Activated B cell treated with CpG ODN at 0.5 μM for 24 hours (primary cell): ENCODE measurements at regions not wholly inside any gene's neighbourhood (a gene's known extent, or its start where the extent isn't known, plus 50 kb on each side); places are given as distances from the start of the nearest gene placed in this dataset.
"Not testable (repeated sequence)": the region's sequence is repeated elsewhere in the genome, so short reads cannot be mapped to it uniquely, and the experiment has no call there.

Experiments used
- ATAC-seq: fragments of 200-7000 bp; cut with Tn5 transposase; one replicate; pipeline ENCODE4 v1.10.0; 2021; ENCODE audit warnings: low read depth, mild to moderate bottlenecking, moderate library complexity
- CTCF ChIA-PET: fragments of 350-600 bp; sonication (Branson Sonifier 250); formaldehyde crosslinking; loops from one replicate; lab custom pipeline; 2021; ENCODE audit warnings: antibody characterized with exemption; lab: Charles Lee
- POLR2A ChIA-PET: fragments of 350-600 bp; sonication (Branson Sonifier 250); formaldehyde crosslinking; loops from one replicate; lab custom pipeline; 2021; ENCODE audit warnings: antibody characterized with exemption; lab: Charles Lee
- DNase-seq: peaks from one replicate; pipeline ENCODE4 v3.0.0; 2022
- H3K27ac Mint-ChIP-seq: one replicate; pipeline ENCODE4 v1.8.0; 2020; ENCODE audit warnings: mixed read lengths
- H3K27me3 Mint-ChIP-seq: one replicate; pipeline ENCODE4 v1.8.0; 2021; ENCODE audit warnings: mixed read lengths
- H3K36me3 Mint-ChIP-seq: one replicate; pipeline ENCODE4 v1.8.0; 2021; ENCODE audit warnings: low read depth, mixed read lengths
- H3K4me1 Mint-ChIP-seq: one replicate; pipeline ENCODE4 v1.8.0; 2021; ENCODE audit warnings: mixed read lengths
- H3K4me3 Mint-ChIP-seq: one replicate; pipeline ENCODE4 v1.8.0; 2020; ENCODE audit warnings: mild to moderate bottlenecking, mixed read lengths
- H3K9me3 Mint-ChIP-seq: one replicate; pipeline ENCODE4 v1.8.0; 2020; ENCODE audit warnings: mixed read lengths
- intact Hi-C: fragments of 100-400 bp; cut with micrococcal nuclease; formaldehyde crosslinking; loops from one replicate; pipeline ENCODE4 v1.15.1; 2024
- TF ChIP-seq, protein P1 (sequence below): fragments of 200-600 bp; IDR thresholded peaks from one replicate; pipeline ENCODE4 v1.8.0; 2022; ENCODE audit warnings: antibody characterized with exemption, mild to moderate bottlenecking

DNA sequence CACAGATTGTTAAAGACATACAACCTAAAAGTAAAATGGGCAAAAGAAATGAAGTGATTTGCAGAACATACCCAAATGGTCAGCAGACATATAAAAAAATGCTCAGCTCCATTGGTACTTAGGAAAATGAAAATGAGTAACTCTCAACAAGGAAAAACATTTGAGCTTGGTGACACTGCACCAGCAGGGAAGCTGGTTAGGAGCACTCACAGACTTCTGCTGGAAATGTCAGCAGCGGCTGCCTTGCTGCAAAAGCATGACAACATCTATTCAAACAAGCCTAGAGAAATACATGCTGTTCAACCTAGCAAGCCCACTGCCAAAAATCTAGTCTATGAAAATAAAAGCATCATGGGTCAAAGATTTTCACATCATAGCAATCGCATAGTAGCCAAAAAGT, 99.0 kb upstream of the FOXQ1 start:
- intact Hi-C loops: no loop called here
- Mint-ChIP-seq H3K9me3 (no peaks in the 10 kb centered on the region), H3K36me3 (no peaks in the 10 kb centered on the region), H3K27me3 (peaks cover 8% of the 10 kb centered on the region), H3K4me3 (no peak overlapping the region), H3K27ac (no peak overlapping the region), H3K4me1 (no peaks in the 10 kb centered on the region)
- ATAC-seq (no peak), DNase-seq (no peak)
- TF ChIP-seq, protein P1, sequence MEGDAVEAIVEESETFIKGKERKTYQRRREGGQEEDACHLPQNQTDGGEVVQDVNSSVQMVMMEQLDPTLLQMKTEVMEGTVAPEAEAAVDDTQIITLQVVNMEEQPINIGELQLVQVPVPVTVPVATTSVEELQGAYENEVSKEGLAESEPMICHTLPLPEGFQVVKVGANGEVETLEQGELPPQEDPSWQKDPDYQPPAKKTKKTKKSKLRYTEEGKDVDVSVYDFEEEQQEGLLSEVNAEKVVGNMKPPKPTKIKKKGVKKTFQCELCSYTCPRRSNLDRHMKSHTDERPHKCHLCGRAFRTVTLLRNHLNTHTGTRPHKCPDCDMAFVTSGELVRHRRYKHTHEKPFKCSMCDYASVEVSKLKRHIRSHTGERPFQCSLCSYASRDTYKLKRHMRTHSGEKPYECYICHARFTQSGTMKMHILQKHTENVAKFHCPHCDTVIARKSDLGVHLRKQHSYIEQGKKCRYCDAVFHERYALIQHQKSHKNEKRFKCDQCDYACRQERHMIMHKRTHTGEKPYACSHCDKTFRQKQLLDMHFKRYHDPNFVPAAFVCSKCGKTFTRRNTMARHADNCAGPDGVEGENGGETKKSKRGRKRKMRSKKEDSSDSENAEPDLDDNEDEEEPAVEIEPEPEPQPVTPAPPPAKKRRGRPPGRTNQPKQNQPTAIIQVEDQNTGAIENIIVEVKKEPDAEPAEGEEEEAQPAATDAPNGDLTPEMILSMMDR: no peak
- CTCF ChIA-PET: no interaction called here
- POLR2A ChIA-PET: no interaction called here

DNA sequence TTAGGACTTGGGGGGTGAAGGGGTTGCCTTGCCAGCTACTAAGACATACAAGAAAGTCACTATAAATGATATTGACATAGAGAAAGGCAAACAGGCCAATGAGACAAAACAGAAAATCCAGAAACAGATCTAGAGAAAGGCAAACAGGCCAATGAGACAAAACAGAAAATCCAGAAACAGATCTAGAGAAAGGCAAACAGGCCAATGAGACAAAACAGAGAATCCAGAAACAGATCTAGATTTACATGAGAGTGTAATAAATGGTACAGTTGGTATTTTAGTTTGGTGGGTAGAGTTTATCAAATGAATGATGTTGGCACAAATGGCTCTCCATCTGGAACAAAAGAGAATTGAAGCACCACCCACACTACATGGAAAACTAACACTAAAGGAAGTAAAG, 99.8 kb upstream of the FOXQ1 start:
- H3K9me3 Mint-ChIP-seq, POLR2A ChIA-PET, CTCF ChIA-PET, H3K4me1 Mint-ChIP-seq, intact Hi-C loops, DNase-seq, H3K36me3 Mint-ChIP-seq, H3K4me3 Mint-ChIP-seq, H3K27ac Mint-ChIP-seq, ATAC-seq: not testable (repeated sequence)
- peaks cover 11% of the 10 kb centered on the region for H3K27me3 Mint-ChIP-seq

DNA sequence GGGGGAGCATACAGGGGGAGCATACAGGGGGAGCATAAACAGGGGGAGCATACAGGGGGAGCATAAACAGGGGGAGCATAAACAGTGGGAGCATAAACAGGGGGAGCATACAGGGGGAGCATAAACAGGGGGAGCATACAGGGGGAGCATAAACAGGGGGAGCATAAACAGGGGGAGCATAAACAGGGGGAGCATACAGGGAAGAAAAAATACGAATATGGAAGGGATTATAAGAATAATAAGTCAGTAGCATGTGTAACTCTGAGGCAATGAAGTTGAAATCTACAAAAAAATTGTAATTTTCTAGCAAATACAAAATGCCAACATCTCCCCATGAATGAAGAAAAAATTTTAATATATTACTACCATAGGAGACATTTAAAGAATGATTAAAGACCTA, 101.3 kb upstream of the FOXQ1 start:
- intact Hi-C loops, H3K9me3 Mint-ChIP-seq, CTCF ChIA-PET, H3K4me1 Mint-ChIP-seq, H3K36me3 Mint-ChIP-seq, POLR2A ChIA-PET, H3K4me3 Mint-ChIP-seq, ATAC-seq, DNase-seq, H3K27ac Mint-ChIP-seq: not testable (repeated sequence)
- H3K27me3 Mint-ChIP-seq: peaks cover 16% of the 10 kb centered on the region

DNA sequence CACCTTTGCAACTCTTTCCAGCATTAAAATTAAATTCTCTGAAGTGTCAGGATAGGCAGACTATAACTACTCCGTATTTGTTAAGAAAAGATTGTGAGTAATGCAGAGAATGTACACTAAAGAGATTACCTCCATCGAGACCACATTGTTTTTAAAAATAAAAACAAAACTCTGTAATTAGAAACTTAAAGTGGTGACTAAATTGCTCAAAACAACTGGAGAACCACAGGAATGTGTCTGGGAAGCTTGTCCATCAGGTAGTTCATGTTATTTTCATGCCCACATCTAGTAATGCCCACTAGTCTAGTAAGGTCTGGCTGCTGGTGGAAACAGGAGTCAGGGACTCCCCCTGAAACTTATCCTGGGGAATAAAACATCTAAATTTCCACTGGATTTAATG, 103.0 kb upstream of the FOXQ1 start:
- no peak for DNase-seq
- no peak overlapping the region for H3K4me3 Mint-ChIP-seq
- no peak overlapping the region for H3K27ac Mint-ChIP-seq
- POLR2A ChIA-PET: no interaction called here
- peaks cover 16% of the 10 kb centered on the region for H3K27me3 Mint-ChIP-seq
- intact Hi-C loops: no loop called here
- no peaks in the 10 kb centered on the region for H3K4me1 Mint-ChIP-seq
- H3K9me3 Mint-ChIP-seq: no peaks in the 10 kb centered on the region
- H3K36me3 Mint-ChIP-seq: no peaks in the 10 kb centered on the region
- CTCF ChIA-PET: no interaction called here
- TF ChIP-seq, protein P1: no peak
- ATAC-seq: no peak

DNA sequence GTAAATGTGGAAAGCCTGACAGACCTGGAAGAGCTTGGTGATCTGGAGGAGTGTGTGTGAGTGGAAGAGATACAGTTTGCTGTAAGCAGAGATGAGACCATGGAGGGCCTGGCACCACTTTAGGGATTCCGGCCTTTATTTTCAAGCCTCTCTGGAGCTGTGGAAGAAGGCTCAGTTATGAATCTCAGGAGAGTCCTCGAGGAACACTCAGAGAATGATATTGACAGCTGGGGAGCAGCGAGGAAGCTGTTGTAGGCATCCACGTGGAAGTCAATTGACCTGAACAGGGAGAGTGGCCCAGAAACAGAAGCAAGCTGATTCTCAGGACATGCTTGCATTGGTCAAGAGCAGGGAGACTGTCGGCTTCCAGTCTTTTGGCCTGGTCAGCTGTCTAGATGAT, 108.4 kb upstream of the FOXQ1 start:
- intact Hi-C loops: no loop called here
- TF ChIP-seq, protein P1: no peak
- CTCF ChIA-PET: no interaction called here
- H3K4me3 Mint-ChIP-seq: no peak overlapping the region
- no peaks in the 10 kb centered on the region for H3K4me1 Mint-ChIP-seq
- ATAC-seq: no peak
- H3K27ac Mint-ChIP-seq: no peak overlapping the region
- no peaks in the 10 kb centered on the region for H3K9me3 Mint-ChIP-seq
- no peaks in the 10 kb centered on the region for H3K36me3 Mint-ChIP-seq
- H3K27me3 Mint-ChIP-seq: peaks cover 15% of the 10 kb centered on the region
- DNase-seq: no peak
- POLR2A ChIA-PET: no interaction called here

DNA sequence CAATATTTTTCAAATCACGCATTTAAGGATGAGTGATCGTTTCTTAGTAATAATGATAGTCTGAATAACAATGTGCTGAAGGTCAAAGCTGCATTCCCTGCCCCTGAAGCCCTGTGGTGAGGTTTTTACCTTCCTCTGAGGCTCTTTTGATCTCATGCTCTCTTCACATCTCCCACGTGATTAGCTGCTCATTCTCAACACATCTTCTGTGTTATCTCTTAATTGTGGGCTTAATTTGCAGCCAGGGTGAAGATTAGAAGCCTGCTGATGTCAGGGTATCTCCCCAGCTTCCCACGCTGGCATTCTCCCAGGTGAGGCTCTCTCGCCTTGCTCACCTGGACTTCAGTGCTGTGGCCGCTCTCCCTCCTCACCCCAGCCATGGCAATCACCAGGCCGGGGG, 109.7 kb upstream of the FOXQ1 start:
- no peaks in the 10 kb centered on the region for H3K36me3 Mint-ChIP-seq
- TF ChIP-seq, protein P1: no peak
- H3K4me3 Mint-ChIP-seq: no peak overlapping the region
- H3K27me3 Mint-ChIP-seq: peaks cover 7% of the 10 kb centered on the region
- no peak for ATAC-seq
- DNase-seq: no peak
- H3K4me1 Mint-ChIP-seq: no peaks in the 10 kb centered on the region
- no peaks in the 10 kb centered on the region for H3K9me3 Mint-ChIP-seq
- ChIA-PET CTCF (no interaction called here), POLR2A (no interaction called here)
- intact Hi-C loops: no loop called here
- H3K27ac Mint-ChIP-seq: no peak overlapping the region
